ENCODE measurements at regions not wholly inside any gene's neighbourhood (a gene's known extent, or its start where the extent isn't known, plus 50 kb on each side); places are given as distances from the start of the nearest gene placed in this dataset.

DNA sequence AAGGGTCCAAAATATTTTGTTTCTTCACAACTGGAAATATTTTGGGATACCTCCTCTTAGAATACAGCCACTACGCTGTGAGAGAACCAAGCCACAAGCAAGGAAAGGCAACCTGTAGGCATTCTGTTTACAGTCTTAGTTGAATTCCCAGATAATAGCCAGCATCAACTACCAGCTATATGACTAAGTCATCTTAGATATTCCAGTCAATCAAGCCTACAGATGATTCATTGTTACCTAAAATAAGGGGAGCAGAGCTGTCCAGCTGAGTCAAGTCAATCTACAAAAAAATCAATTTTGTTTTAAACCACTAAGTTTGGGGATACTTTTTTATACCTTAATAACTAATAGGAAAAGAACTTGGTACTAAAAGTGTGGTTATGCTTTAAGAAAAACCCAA, 526.4 kb upstream of the DPPA4 start:
- TF ChIP-seq, protein P1, sequence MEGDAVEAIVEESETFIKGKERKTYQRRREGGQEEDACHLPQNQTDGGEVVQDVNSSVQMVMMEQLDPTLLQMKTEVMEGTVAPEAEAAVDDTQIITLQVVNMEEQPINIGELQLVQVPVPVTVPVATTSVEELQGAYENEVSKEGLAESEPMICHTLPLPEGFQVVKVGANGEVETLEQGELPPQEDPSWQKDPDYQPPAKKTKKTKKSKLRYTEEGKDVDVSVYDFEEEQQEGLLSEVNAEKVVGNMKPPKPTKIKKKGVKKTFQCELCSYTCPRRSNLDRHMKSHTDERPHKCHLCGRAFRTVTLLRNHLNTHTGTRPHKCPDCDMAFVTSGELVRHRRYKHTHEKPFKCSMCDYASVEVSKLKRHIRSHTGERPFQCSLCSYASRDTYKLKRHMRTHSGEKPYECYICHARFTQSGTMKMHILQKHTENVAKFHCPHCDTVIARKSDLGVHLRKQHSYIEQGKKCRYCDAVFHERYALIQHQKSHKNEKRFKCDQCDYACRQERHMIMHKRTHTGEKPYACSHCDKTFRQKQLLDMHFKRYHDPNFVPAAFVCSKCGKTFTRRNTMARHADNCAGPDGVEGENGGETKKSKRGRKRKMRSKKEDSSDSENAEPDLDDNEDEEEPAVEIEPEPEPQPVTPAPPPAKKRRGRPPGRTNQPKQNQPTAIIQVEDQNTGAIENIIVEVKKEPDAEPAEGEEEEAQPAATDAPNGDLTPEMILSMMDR (IDR thresholded peaks at IDR 0.05; ENCODE audit: poor library complexity, severe bottlenecking): no peak
- TF ChIP-seq, protein P2, sequence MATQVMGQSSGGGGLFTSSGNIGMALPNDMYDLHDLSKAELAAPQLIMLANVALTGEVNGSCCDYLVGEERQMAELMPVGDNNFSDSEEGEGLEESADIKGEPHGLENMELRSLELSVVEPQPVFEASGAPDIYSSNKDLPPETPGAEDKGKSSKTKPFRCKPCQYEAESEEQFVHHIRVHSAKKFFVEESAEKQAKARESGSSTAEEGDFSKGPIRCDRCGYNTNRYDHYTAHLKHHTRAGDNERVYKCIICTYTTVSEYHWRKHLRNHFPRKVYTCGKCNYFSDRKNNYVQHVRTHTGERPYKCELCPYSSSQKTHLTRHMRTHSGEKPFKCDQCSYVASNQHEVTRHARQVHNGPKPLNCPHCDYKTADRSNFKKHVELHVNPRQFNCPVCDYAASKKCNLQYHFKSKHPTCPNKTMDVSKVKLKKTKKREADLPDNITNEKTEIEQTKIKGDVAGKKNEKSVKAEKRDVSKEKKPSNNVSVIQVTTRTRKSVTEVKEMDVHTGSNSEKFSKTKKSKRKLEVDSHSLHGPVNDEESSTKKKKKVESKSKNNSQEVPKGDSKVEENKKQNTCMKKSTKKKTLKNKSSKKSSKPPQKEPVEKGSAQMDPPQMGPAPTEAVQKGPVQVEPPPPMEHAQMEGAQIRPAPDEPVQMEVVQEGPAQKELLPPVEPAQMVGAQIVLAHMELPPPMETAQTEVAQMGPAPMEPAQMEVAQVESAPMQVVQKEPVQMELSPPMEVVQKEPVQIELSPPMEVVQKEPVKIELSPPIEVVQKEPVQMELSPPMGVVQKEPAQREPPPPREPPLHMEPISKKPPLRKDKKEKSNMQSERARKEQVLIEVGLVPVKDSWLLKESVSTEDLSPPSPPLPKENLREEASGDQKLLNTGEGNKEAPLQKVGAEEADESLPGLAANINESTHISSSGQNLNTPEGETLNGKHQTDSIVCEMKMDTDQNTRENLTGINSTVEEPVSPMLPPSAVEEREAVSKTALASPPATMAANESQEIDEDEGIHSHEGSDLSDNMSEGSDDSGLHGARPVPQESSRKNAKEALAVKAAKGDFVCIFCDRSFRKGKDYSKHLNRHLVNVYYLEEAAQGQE (IDR thresholded peaks at IDR 0.05; ENCODE audit: borderline replicate concordance): no peak
- TF ChIP-seq EP300 (conservative IDR thresholded peaks at IDR 0.05; ENCODE audit: poor library complexity, severe bottlenecking): no peak
- TF ChIP-seq MXI1 (conservative IDR thresholded peaks at IDR 0.05; ENCODE audit: poor library complexity, severe bottlenecking): no peak
- no peak for TF ChIP-seq TAF1 (IDR thresholded peaks at IDR 0.05; ENCODE audit: low read depth)
- TF ChIP-seq SMC3 (conservative IDR thresholded peaks at IDR 0.05; ENCODE audit: poor library complexity): no peak
- TF ChIP-seq POLR2AphosphoS5 (IDR thresholded peaks at IDR 0.05): no peak
- TF ChIP-seq EZH2 (IDR thresholded peaks at IDR 0.05; ENCODE audit: borderline replicate concordance, insufficient read depth, low read length, poor library complexity, severe bottlenecking): no peak
- no peak for TF ChIP-seq RAD21 (conservative IDR thresholded peaks at IDR 0.05)
